ENCODE measurements at regions not wholly inside any gene's neighbourhood (a gene's known extent, or its start where the extent isn't known, plus 50 kb on each side); places are given as distances from the start of the nearest gene placed in this dataset.

- Histone ChIP-seq H4K20me1 (ENCODE audit: insufficient read depth) (no peaks in the 10 kb centered on the region), H3K27ac (ENCODE audit: low read depth in 2 of 2, low read length in 1 of 2) (no peak overlapping the region), H2AFZ (ENCODE audit: low read depth) (peak overlapping the region; percentile 78; the same call in 1 of the 2 replicates), H3K36me3 (replicated peaks in 1 of 2; ENCODE audit: control insufficient read depth in 1 of 2, insufficient read depth in 2 of 2, low read length in 1 of 2) (no peaks in the 10 kb centered on the region), H3K27me3 (ENCODE audit: insufficient read depth) (no peaks in the 10 kb centered on the region), H3K79me2 (ENCODE audit: insufficient read depth) (no peaks in the 10 kb centered on the region), H3K4me3 (ENCODE audit: low read depth in 2 of 2, low read length in 1 of 2) (peak overlapping the region; percentile 51 to 64), H3K9me2 (no peaks in the 10 kb centered on the region), H3K4me1 (ENCODE audit: control insufficient read depth in 1 of 2, insufficient read depth in 2 of 2, low read depth in 1 of 2, low read length in 1 of 2) (no peaks in the 10 kb centered on the region; a peak in 1 of 4 replicates), H3K4me2 (peak overlapping the region; percentile 78), H3K9me3 (no peaks in the 10 kb centered on the region), H3F3A (replicated peaks; ENCODE audit: insufficient read depth) (no peaks in the 10 kb centered on the region), H3K9ac (no peak overlapping the region)
- WGBS (ENCODE audit: low lambda C conversion rate), result 8% methylated on average over 9 of the region's 27 CpGs
- DNase-seq, result peak; percentile 85
- ChIA-PET POLR2A (no interaction called here), CTCF (interaction anchor here (0.6 to 3.5 kb wide), 50 partner anchors 8 to 1415 kb away, joined by 3 to 44 read pairs (median 4); partner anchors contain the start of gene THSD7B)
- peak; percentile 59 for TF ChIP-seq NRF1 (IDR thresholded peaks at IDR 0.05; ENCODE audit: low read depth, low read length)
- peak; percentile 20; the same call in 1 of the 2 replicates for TF ChIP-seq GATA2 (CRISPR knock-in tag; IDR thresholded peaks at IDR 0.05)
- no peak for TF ChIP-seq RXRA (IDR thresholded peaks at IDR 0.05; ENCODE audit: borderline replicate concordance, low read depth)
- no peak for TF ChIP-seq RFX5 (IDR thresholded peaks at IDR 0.05; ENCODE audit: low read length)
- TF ChIP-seq SIN3A (IDR thresholded peaks at IDR 0.05; ENCODE audit: borderline replicate concordance, low read depth, low read length), result no peak
- peak; percentile 86 for TF ChIP-seq RAD21 (IDR thresholded peaks at IDR 0.05; ENCODE audit: low read length)
- TF ChIP-seq SMC3 (IDR thresholded peaks at IDR 0.05; ENCODE audit: low read depth, low read length), result peak; percentile 79
- 0 out of 2 replicates have a peak, but pooled peaks have one; percentile 35 for TF ChIP-seq FOXJ3 (CRISPR knock-in tag; IDR thresholded peaks at IDR 0.05)
- TF ChIP-seq, protein P1, sequence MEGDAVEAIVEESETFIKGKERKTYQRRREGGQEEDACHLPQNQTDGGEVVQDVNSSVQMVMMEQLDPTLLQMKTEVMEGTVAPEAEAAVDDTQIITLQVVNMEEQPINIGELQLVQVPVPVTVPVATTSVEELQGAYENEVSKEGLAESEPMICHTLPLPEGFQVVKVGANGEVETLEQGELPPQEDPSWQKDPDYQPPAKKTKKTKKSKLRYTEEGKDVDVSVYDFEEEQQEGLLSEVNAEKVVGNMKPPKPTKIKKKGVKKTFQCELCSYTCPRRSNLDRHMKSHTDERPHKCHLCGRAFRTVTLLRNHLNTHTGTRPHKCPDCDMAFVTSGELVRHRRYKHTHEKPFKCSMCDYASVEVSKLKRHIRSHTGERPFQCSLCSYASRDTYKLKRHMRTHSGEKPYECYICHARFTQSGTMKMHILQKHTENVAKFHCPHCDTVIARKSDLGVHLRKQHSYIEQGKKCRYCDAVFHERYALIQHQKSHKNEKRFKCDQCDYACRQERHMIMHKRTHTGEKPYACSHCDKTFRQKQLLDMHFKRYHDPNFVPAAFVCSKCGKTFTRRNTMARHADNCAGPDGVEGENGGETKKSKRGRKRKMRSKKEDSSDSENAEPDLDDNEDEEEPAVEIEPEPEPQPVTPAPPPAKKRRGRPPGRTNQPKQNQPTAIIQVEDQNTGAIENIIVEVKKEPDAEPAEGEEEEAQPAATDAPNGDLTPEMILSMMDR (IDR thresholded peaks at IDR 0.05), result peak; percentile 81
- TF ChIP-seq MXI1 (IDR thresholded peaks at IDR 0.05; ENCODE audit: low read depth, low read length), result peak; percentile 22; the same call in 1 of the 2 replicates
Measured at GRCh38 chr2:136423516-136423996, 305.6 kb upstream of the CXCR4 start.

DNA sequence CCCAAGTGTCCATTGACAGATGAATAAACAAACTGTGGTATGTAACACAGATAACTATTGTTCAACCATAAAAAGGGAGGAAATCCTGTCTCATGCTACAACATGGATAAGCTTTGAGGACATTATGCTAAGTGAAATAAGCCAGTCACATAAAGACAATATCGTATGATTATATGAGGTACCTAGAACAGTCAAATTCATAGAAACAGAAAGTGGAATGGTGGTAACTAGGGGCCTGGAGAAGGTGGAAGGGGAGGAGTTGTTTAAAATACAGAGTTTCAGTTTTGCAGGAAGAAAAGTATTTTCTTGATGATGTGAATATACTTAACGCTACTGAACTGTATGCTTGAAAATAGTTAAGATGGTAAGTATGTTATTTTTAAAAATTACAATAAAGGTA lies 304.6 kb upstream of the CXCR4 start:
- H3K4me2 ChIP-seq, result no peak overlapping the region
- H3K27me3 ChIP-seq (ENCODE audit: insufficient read depth), result no peaks in the 10 kb centered on the region
- no peak for DNase-seq
- TF ChIP-seq RCOR1 (IDR thresholded peaks at IDR 0.05; ENCODE audit: low read length), result no peak
- no peak for TF ChIP-seq EP300 (IDR thresholded peaks at IDR 0.05; ENCODE audit: borderline replicate concordance in 1 of 2, low read depth in 1 of 2, low read length in 1 of 2)
- TF ChIP-seq EZH2phosphoT487 (IDR thresholded peaks at IDR 0.05; ENCODE audit: borderline replicate concordance, low read depth), result no peak
- no peak for TF ChIP-seq TAF1 (IDR thresholded peaks at IDR 0.05; ENCODE audit: borderline replicate concordance, low read depth, low read length)
- no peak for TF ChIP-seq SIN3A (IDR thresholded peaks at IDR 0.05; ENCODE audit: borderline replicate concordance, low read depth, low read length)
- no peak for TF ChIP-seq NRF1 (IDR thresholded peaks at IDR 0.05; ENCODE audit: low read depth, low read length)
- TF ChIP-seq, protein P2, sequence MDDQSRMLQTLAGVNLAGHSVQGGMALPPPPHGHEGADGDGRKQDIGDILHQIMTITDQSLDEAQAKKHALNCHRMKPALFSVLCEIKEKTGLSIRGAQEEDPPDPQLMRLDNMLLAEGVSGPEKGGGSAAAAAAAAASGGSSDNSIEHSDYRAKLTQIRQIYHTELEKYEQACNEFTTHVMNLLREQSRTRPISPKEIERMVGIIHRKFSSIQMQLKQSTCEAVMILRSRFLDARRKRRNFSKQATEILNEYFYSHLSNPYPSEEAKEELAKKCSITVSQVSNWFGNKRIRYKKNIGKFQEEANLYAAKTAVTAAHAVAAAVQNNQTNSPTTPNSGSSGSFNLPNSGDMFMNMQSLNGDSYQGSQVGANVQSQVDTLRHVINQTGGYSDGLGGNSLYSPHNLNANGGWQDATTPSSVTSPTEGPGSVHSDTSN (IDR thresholded peaks at IDR 0.05), result no peak
- TF ChIP-seq MAX (IDR thresholded peaks at IDR 0.05; ENCODE audit: low read depth), result no peak
- no peak for TF ChIP-seq YY1 (IDR thresholded peaks at IDR 0.05; ENCODE audit: low read depth)
- TF ChIP-seq FOXM1 (IDR thresholded peaks at IDR 0.05; ENCODE audit: low read depth), result no peak
- no peak for TF ChIP-seq GABPA (IDR thresholded peaks at IDR 0.05; ENCODE audit: low read depth)
- TF ChIP-seq FOSL2 (IDR thresholded peaks at IDR 0.05; ENCODE audit: borderline replicate concordance, low read depth), result no peak
- TF ChIP-seq NFIC (IDR thresholded peaks at IDR 0.05; ENCODE audit: borderline replicate concordance), result no peak
- no peak for TF ChIP-seq RFX5 (IDR thresholded peaks at IDR 0.05; ENCODE audit: low read length)
- no peak for TF ChIP-seq TCF12 (IDR thresholded peaks at IDR 0.05)
- TF ChIP-seq POLR2AphosphoS5 (IDR thresholded peaks at IDR 0.05; ENCODE audit: low read depth, low read length), result no peak
- TF ChIP-seq RXRA (IDR thresholded peaks at IDR 0.05; ENCODE audit: borderline replicate concordance, low read depth), result no peak
- no peak for TF ChIP-seq CHD2 (IDR thresholded peaks at IDR 0.05; ENCODE audit: low read length, partially characterized antibody)
- no peak for TF ChIP-seq JUND (IDR thresholded peaks at IDR 0.05)
- no peaks in the 10 kb centered on the region for H3K9me2 ChIP-seq
- H3K9ac ChIP-seq, result no peak overlapping the region
- H4K20me1 ChIP-seq (ENCODE audit: insufficient read depth), result no peaks in the 10 kb centered on the region
- no peaks in the 10 kb centered on the region for H3K9me3 ChIP-seq
- H3K79me2 ChIP-seq (ENCODE audit: insufficient read depth), result no peaks in the 10 kb centered on the region
- CTCF ChIA-PET, result interaction anchor here (0.7 to 3.5 kb wide), 21 partner anchors 10 to 1416 kb away, joined by 3 to 44 read pairs (median 5); no protein-coding TSS in a partner anchor
- H3K27ac ChIP-seq (ENCODE audit: low read depth in 2 of 2, low read length in 1 of 2), result no peak overlapping the region
- WGBS (ENCODE audit: low lambda C conversion rate), result 75% methylated on average over 2 of the region's 2 CpGs
- H3K36me3 ChIP-seq (replicated peaks in 1 of 2; ENCODE audit: control insufficient read depth in 1 of 2, insufficient read depth in 2 of 2, low read length in 1 of 2), result no peaks in the 10 kb centered on the region
- no peaks in the 10 kb centered on the region for H3F3A ChIP-seq (replicated peaks; ENCODE audit: insufficient read depth)
- H3K4me3 ChIP-seq (ENCODE audit: low read depth in 2 of 2, low read length in 1 of 2), result no peak overlapping the region
- H2AFZ ChIP-seq (ENCODE audit: low read depth), result no peak overlapping the region
- H3K4me1 ChIP-seq (ENCODE audit: control insufficient read depth in 1 of 2, insufficient read depth in 2 of 2, low read depth in 1 of 2, low read length in 1 of 2), result no peaks in the 10 kb centered on the region; a peak in 1 of 4 replicates
- POLR2A ChIA-PET, result no interaction called here
